H1 (cell line): ENCODE measurements at regions not wholly inside any gene's neighbourhood (a gene's known extent, or its start where the extent isn't known, plus 50 kb on each side); places are given as distances from the start of the nearest gene placed in this dataset.

Experiments
- CTCF ChIA-PET: fragments of 300-600 bp; sonication (Branson Sonifier 250); formaldehyde crosslinking; loops from one replicate; lab custom pipeline; 2021; ENCODE audit not compliant: partially characterized antibody; lab: Charles Lee
- POLR2A ChIA-PET: fragments of 300-600 bp; sonication (Branson Sonifier 250); formaldehyde crosslinking; loops from one replicate; lab custom pipeline; 2021; ENCODE audit warnings: inconsistent platforms; ENCODE audit not compliant: partially characterized antibody; lab: Charles Lee
- DNase-seq, 2 experiments: peaks; one replicate each; pipeline versions ENCODE4 v3.0.0 to v3.0.0-alpha.2; 2010 to 2022; ENCODE audit warnings: low spot score in 2 of 2, low read depth in 1 of 2, mixed read lengths in 1 of 2
- FAIRE-seq: peaks from 2 replicates; lab custom pipeline; 2011; peaks lifted over from hg19 to GRCh38; lab: Jason Lieb, UNC
- H2AFZ ChIP-seq: 2 replicates; pipeline ENCODE4 v1.8.1; 2012; ENCODE audit warnings: low read length, inconsistent platforms
- H2AK5ac ChIP-seq: 2 replicates; pipeline ENCODE4 v1.6.1; 2013; ENCODE audit warnings: low read depth, low read length
- H2BK120ac ChIP-seq: replicated peaks from 2 replicates; pipeline ENCODE3; 2013; ENCODE audit warnings: low read depth, low read length, inconsistent platforms
- H2BK12ac ChIP-seq: 2 replicates; pipeline ENCODE4 v1.6.1; 2013; ENCODE audit warnings: low read depth, low read length
- H2BK15ac ChIP-seq: 2 replicates; pipeline ENCODE4 v1.6.1; 2013; ENCODE audit warnings: low read length
- H2BK20ac ChIP-seq: 2 replicates; pipeline ENCODE4 v1.6.1; 2013; ENCODE audit warnings: low read length
- H2BK5ac ChIP-seq: 2 replicates; pipeline ENCODE4 v1.6.1; 2013; ENCODE audit warnings: low read depth, low read length
- H3K14ac ChIP-seq: 2 replicates; pipeline ENCODE4 v1.6.1; 2013; ENCODE audit warnings: inconsistent platforms; ENCODE audit not compliant: insufficient read length
- H3K18ac ChIP-seq: 2 replicates; pipeline ENCODE4 v1.6.1; 2013; ENCODE audit warnings: low read length; ENCODE audit errors: extremely low read depth
- H3K23ac ChIP-seq: 2 replicates; pipeline ENCODE4 v1.6.1; 2013; ENCODE audit warnings: inconsistent platforms; ENCODE audit not compliant: insufficient read length
- H3K23me2 ChIP-seq: 2 replicates; pipeline ENCODE4 v1.6.1; 2013; ENCODE audit warnings: low read depth, low read length
- H3K27ac ChIP-seq: 2 replicates; pipeline ENCODE4 v1.6.1; 2011; ENCODE audit warnings: low read depth, low read length, inconsistent platforms
- H3K27me3 ChIP-seq, 4 experiments: replicated peaks in 1 of 4; 1 replicate in 1 of 4; 2 replicates in 3 of 4; pipeline versions ENCODE4 v1.6.1 to v1.8.1; 2011 to 2013; ENCODE audit warnings: low read length in 3 of 4, mild to moderate bottlenecking in 3 of 4, inconsistent platforms in 2 of 4, mixed read lengths in 2 of 4, moderate library complexity in 1 of 4; ENCODE audit not compliant: control insufficient read depth in 3 of 4, insufficient read depth in 3 of 4; ENCODE audit errors: extremely low read depth in 1 of 4
- H3K36me3 ChIP-seq, 4 experiments: 2 replicates each; pipeline versions ENCODE4 v1.6.1 to v1.8.1; 2011 to 2013; ENCODE audit warnings: mild to moderate bottlenecking in 4 of 4, low read length in 3 of 4, moderate library complexity in 2 of 4, control low read depth in 1 of 4, inconsistent platforms in 1 of 4; ENCODE audit not compliant: insufficient read depth in 4 of 4, control insufficient read depth in 2 of 4
- H3K4ac ChIP-seq: replicated peaks from 2 replicates; pipeline ENCODE3; 2013; ENCODE audit warnings: low read length, low read depth, mixed read lengths, inconsistent platforms; ENCODE audit not compliant: insufficient read length
- H3K4me1 ChIP-seq, 4 experiments: replicated peaks in 1 of 4; 1 replicate in 1 of 4; 2 replicates in 3 of 4; pipeline versions ENCODE4 v1.6.1 to v1.8.1; 2011 to 2013; ENCODE audit warnings: low read length in 3 of 4, inconsistent platforms in 2 of 4, mixed read lengths in 1 of 4; ENCODE audit not compliant: insufficient read depth in 4 of 4, control insufficient read depth in 3 of 4
- H3K4me2 ChIP-seq, 2 experiments: 2 replicates each; pipeline versions ENCODE4 v1.6.1 to v1.8.1; 2011 to 2013; ENCODE audit warnings: low read depth in 2 of 2, low read length in 2 of 2, control low read depth in 1 of 2, inconsistent platforms in 1 of 2, mild to moderate bottlenecking in 1 of 2; ENCODE audit not compliant: insufficient read depth in 1 of 2
- H3K4me3 ChIP-seq, 4 experiments: fragments of 200-600, 300-600 bp in 1 of 4; sonication (generic), shearing (Covaris generic), sonication (Bioruptor Twin) in 1 of 4; 2 replicates each; pipeline versions ENCODE4 v1.5.1 to v1.8.1; 2011 to 2016; ENCODE audit warnings: low read length in 4 of 4, low read depth in 3 of 4, control low read depth in 2 of 4, inconsistent platforms in 2 of 4, mild to moderate bottlenecking in 2 of 4, mixed read lengths in 1 of 4, moderate library complexity in 1 of 4; ENCODE audit not compliant: insufficient read depth in 2 of 4; ENCODE audit errors: extremely low read depth in 1 of 4
- H3K56ac ChIP-seq: replicated peaks from 2 replicates; pipeline ENCODE3; 2013; ENCODE audit warnings: low read depth, mild to moderate bottlenecking, mixed read lengths, low read length, inconsistent platforms; ENCODE audit not compliant: insufficient read length
- H3K79me1 ChIP-seq: 2 replicates; pipeline ENCODE4 v1.6.1; 2013; ENCODE audit warnings: low read depth, low read length, control low read depth
- H3K79me2 ChIP-seq, 2 experiments: 2 replicates each; pipeline versions ENCODE4 v1.6.1 to v1.8.1; 2012 to 2013; ENCODE audit warnings: low read length in 2 of 2, mild to moderate bottlenecking in 2 of 2, inconsistent platforms in 1 of 2; ENCODE audit not compliant: insufficient read depth in 2 of 2, control insufficient read depth in 1 of 2
- H3K9ac ChIP-seq, 4 experiments: replicated peaks in 1 of 4; 1 replicate in 1 of 4; 2 replicates in 3 of 4; pipeline versions ENCODE4 v1.6.1 to v1.8.1; 2011 to 2013; ENCODE audit warnings: low read depth in 3 of 4, low read length in 3 of 4, control low read depth in 2 of 4, mild to moderate bottlenecking in 2 of 4, moderate library complexity in 2 of 4, inconsistent platforms in 1 of 4; ENCODE audit errors: extremely low read depth in 1 of 4
- H3K9me3 ChIP-seq, 2 experiments: 2 replicates each; pipeline versions ENCODE4 v1.6.1 to v1.8.1; 2012 to 2013; ENCODE audit warnings: mild to moderate bottlenecking in 2 of 2, moderate library complexity in 2 of 2, control low read depth in 1 of 2, inconsistent platforms in 1 of 2, low read depth in 1 of 2, low read length in 1 of 2, mixed read lengths in 1 of 2; ENCODE audit not compliant: insufficient read depth in 2 of 2
- H4K20me1 ChIP-seq, 2 experiments: replicated peaks in 1 of 2; 2 replicates each; pipeline versions ENCODE3 to v1.8.1; 2011 to 2013; ENCODE audit warnings: inconsistent platforms in 2 of 2, low read length in 2 of 2, mild to moderate bottlenecking in 1 of 2; ENCODE audit not compliant: insufficient read depth in 2 of 2, control insufficient read depth in 1 of 2
- H4K5ac ChIP-seq: 2 replicates; pipeline ENCODE4 v1.6.1; 2013; ENCODE audit warnings: low read length, low read depth, mixed read lengths, inconsistent platforms; ENCODE audit not compliant: insufficient read length
- H4K8ac ChIP-seq: 2 replicates; pipeline ENCODE4 v1.8.0; 2013; ENCODE audit warnings: mild to moderate bottlenecking, moderate library complexity, low read length, inconsistent platforms; ENCODE audit not compliant: insufficient read depth; ENCODE audit errors: extremely low read depth
- H4K91ac ChIP-seq: replicated peaks from 2 replicates; pipeline ENCODE3; 2013; ENCODE audit warnings: low read length, mixed read lengths, inconsistent platforms; ENCODE audit not compliant: insufficient read length
- EP300 ChIP-seq, 2 experiments: IDR thresholded peaks; 1 replicate in 1 of 2; 2 replicates in 1 of 2; pipeline ENCODE4 v1.6.1; 2011 to 2012; ENCODE audit warnings: low read depth in 2 of 2, low read length in 2 of 2, mild to moderate bottlenecking in 2 of 2, borderline replicate concordance in 1 of 2, inconsistent platforms in 1 of 2, moderate library complexity in 1 of 2
- GTF2F1 ChIP-seq: IDR thresholded peaks from 2 replicates; pipeline ENCODE4 v1.6.1; 2012; ENCODE audit warnings: low read depth, low read length, improper control_type of control experiment, borderline replicate concordance
- RXRA ChIP-seq: IDR thresholded peaks from 2 replicates; pipeline ENCODE4 v1.6.1; 2011; ENCODE audit warnings: low read depth, mild to moderate bottlenecking, low read length, moderate library complexity; ENCODE audit not compliant: insufficient read depth
- USF2 ChIP-seq: IDR thresholded peaks from 2 replicates; pipeline ENCODE4 v1.6.1; 2011; ENCODE audit warnings: low read length, improper control_type of control experiment
- ZNF274 ChIP-seq: IDR thresholded peaks from 2 replicates; pipeline ENCODE4 v1.7.0; 2012; ENCODE audit warnings: low read length, borderline replicate concordance; ENCODE audit errors: extremely low read depth
- WGBS, 2 experiments: shearing (Covaris generic) in 1 of 2; methylation state at CpG; one replicate each; pipeline versions ENCODE4 v1.1.6 to v1.1.7; 2013 to 2015; ENCODE audit warnings: low lambda C conversion rate in 2 of 2, mixed read lengths in 2 of 2, inconsistent platforms in 1 of 2, low coverage in 1 of 2, missing lambda C conversion rate in 1 of 2; ENCODE audit not compliant: insufficient replicate concordance in 2 of 2, insufficient coverage in 1 of 2, insufficient read length in 1 of 2; ENCODE audit errors: extremely low coverage in 1 of 2, missing lambda C conversion rate in 1 of 2; 5-methylcytosine and 5-hydroxymethylcytosine counted together

GRCh38 chr19:28294395-28294794 is 918.6 kb downstream of the UQCRFS1 start:
- Histone ChIP-seq H3K79me2 (no peaks in the 10 kb centered on the region), H3K23ac (no peak overlapping the region), H3K4me2 (no peak overlapping the region), H4K91ac (peak overlapping the region; percentile 25), H2BK120ac (peak overlapping the region; percentile 80), H3K56ac (no peak overlapping the region), H3K27ac (no peak overlapping the region), H2BK12ac (peak overlapping the region; percentile 87; the same call in 1 of the 2 replicates), H3K4me1 (peaks cover 8 to 28% (median 21%) of the 10 kb centered on the region in 4 experiments), H3K14ac (no peak overlapping the region), H3K27me3 (no peaks in the 10 kb centered on the region), H2BK5ac (peak overlapping the region; percentile 89; the same call in 1 of the 2 replicates), H2AFZ (0 out of 2 replicates have a peak overlapping the region, but pooled peaks have one; percentile 73), H3K9ac (no peak overlapping the region), H2BK15ac (peak overlapping the region; percentile 25; the same call in 1 of the 2 replicates), H3K4ac (peak overlapping the region; percentile 11), H3K4me3 (no peak overlapping the region), H3K9me3 (no peaks in the 10 kb centered on the region)
- ChIA-PET CTCF (interaction anchor here (1.1 to 2.0 kb wide), 3 partner anchors 33 to 282 kb away, joined by 3 to 7 read pairs (median 6); no protein-coding TSS in a partner anchor), POLR2A (no interaction called here)
- FAIRE-seq (no peak), DNase-seq (no peak)
- WGBS, 2 experiments: 81% methylated on average over 6 of the region's 6 CpGs; no CpG with 5 or more reads in 1 of the 2 experiments
- TF ChIP-seq GTF2F1 (no peak), ZNF274 (no peak), USF2 (no peak), RXRA (no peak), EP300 (IDR thresholded peaks at IDR 0.05; ENCODE audit: borderline replicate concordance in 1 of 2, low read depth in 2 of 2, low read length in 2 of 2) (no peak)
- TF ChIP-seq, all 59 proteins: peak for 0
- Histone ChIP-seq H2AK5ac (0 out of 2 replicates have a peak overlapping the region, but pooled peaks have one; percentile 30), H4K8ac (no peak overlapping the region), H3K18ac (peak overlapping the region; percentile 44; the same call in 1 of the 2 replicates), H4K5ac (peak overlapping the region; percentile 2), H2BK20ac (peak overlapping the region; percentile 99), H3K79me1 (no peaks in the 10 kb centered on the region), H4K20me1 (no peaks in the 10 kb centered on the region), H3K23me2 (no peaks in the 10 kb centered on the region; the same call in 1 of the 2 replicates), H3K36me3 (no peaks in the 10 kb centered on the region)
